HG02852 (cell line): ENCODE measurements at regions not wholly inside any gene's neighbourhood (a gene's known extent, or its start where the extent isn't known, plus 50 kb on each side); places are given as distances from the start of the nearest gene placed in this dataset.

Source experiments
- ATAC-seq: cut with Tn5 transposase; IDR thresholded peaks from one replicate; pipeline ENCODE4 v1.9.1; 2021; ENCODE audit warnings: mild to moderate bottlenecking, moderate library complexity; ENCODE audit not compliant: unreplicated experiment

- no peak for ATAC-seq
Observed at GRCh38 chr5:3077684-3078083, 326.2 kb upstream of the IRX2 start.

GRCh38 chr5:3075309-3075708, 323.8 kb upstream of the IRX2 start:
- ATAC-seq, result no peak

- no peak for ATAC-seq
Observed at GRCh38 chr5:3068401-3068800, 316.9 kb upstream of the IRX2 start.

GRCh38 chr5:3060283-3060682, 308.8 kb upstream of the IRX2 start:
- ATAC-seq, result no peak

GRCh38 chr5:3059488-3059887, 308.0 kb upstream of the IRX2 start:
- ATAC-seq, result no peak

GRCh38 chr5:3058942-3059341, 307.5 kb upstream of the IRX2 start:
- no peak for ATAC-seq

- ATAC-seq, result no peak
Observed at GRCh38 chr5:3056866-3057265, 305.4 kb upstream of the IRX2 start.

- no peak for ATAC-seq
Observed at GRCh38 chr5:3051400-3051799, 299.9 kb upstream of the IRX2 start.

- ATAC-seq, result no peak
Observed at GRCh38 chr5:3050863-3051262, 299.4 kb upstream of the IRX2 start.

- ATAC-seq, result no peak
Observed at GRCh38 chr5:3049261-3049660, 297.8 kb upstream of the IRX2 start.

GRCh38 chr5:3047212-3047774, 295.8 kb upstream of the IRX2 start:
- ATAC-seq, result no peak

- ATAC-seq, result no peak
Observed at GRCh38 chr5:3043600-3043999, 292.1 kb upstream of the IRX2 start.

- no peak for ATAC-seq
Observed at GRCh38 chr5:3041001-3041400, 289.5 kb upstream of the IRX2 start.

- ATAC-seq, result no peak
Observed at GRCh38 chr5:3036041-3036788, 284.7 kb upstream of the IRX2 start.

GRCh38 chr5:3035452-3035851, 284.0 kb upstream of the IRX2 start:
- no peak for ATAC-seq

- ATAC-seq, result no peak
Observed at GRCh38 chr5:3034881-3035280, 283.4 kb upstream of the IRX2 start.

GRCh38 chr5:3034449-3034848, 283.0 kb upstream of the IRX2 start:
- no peak for ATAC-seq

GRCh38 chr5:3033033-3033755, 281.7 kb upstream of the IRX2 start:
- no peak for ATAC-seq

- no peak for ATAC-seq
Observed at GRCh38 chr5:3032513-3032912, 281.0 kb upstream of the IRX2 start.

GRCh38 chr5:3031733-3032378, 280.4 kb upstream of the IRX2 start:
- no peak for ATAC-seq

- ATAC-seq, result no peak
Observed at GRCh38 chr5:3030511-3031165, 279.2 kb upstream of the IRX2 start.
